WI38 (cell line): ENCODE measurements at regions not wholly inside any gene's neighbourhood (a gene's known extent, or its start where the extent isn't known, plus 50 kb on each side); places are given as distances from the start of the nearest gene placed in this dataset.

Experiments used
- H3K4me3 ChIP-seq: 2 replicates; pipeline ENCODE4 v1.5.1; 2011; ENCODE audit warnings: low read depth, mild to moderate bottlenecking, control low read depth, low read length
- TF ChIP-seq, protein P1 (sequence below): IDR thresholded peaks from 2 replicates; pipeline ENCODE4 v1.5.1; 2012; ENCODE audit warnings: low read depth, mild to moderate bottlenecking, control low read depth, low read length

DNA sequence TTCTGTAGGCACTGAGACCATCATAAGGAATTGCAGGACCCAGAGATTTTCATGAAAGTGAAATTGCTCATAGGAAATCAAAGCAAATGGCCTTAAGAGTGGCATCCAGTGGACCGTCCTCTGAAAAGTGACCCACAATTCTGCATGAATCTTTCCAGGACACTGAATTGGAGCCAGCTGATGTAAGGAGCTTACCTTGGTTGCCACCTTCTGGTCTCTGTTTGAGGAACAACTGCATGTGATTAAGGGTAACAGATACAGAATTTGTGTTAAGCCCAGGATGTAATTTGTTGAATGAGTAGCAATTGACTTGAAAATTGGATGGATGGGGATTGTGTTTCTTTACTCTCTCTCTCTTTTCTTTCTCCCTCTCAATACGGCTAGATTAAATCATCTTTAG, 49.9 kb upstream of the GAS1 start:
- TF ChIP-seq, protein P1, sequence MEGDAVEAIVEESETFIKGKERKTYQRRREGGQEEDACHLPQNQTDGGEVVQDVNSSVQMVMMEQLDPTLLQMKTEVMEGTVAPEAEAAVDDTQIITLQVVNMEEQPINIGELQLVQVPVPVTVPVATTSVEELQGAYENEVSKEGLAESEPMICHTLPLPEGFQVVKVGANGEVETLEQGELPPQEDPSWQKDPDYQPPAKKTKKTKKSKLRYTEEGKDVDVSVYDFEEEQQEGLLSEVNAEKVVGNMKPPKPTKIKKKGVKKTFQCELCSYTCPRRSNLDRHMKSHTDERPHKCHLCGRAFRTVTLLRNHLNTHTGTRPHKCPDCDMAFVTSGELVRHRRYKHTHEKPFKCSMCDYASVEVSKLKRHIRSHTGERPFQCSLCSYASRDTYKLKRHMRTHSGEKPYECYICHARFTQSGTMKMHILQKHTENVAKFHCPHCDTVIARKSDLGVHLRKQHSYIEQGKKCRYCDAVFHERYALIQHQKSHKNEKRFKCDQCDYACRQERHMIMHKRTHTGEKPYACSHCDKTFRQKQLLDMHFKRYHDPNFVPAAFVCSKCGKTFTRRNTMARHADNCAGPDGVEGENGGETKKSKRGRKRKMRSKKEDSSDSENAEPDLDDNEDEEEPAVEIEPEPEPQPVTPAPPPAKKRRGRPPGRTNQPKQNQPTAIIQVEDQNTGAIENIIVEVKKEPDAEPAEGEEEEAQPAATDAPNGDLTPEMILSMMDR: no peak
- H3K4me3 ChIP-seq: no peak overlapping the region

GRCh38 chr9:86997951-86998350, 50.6 kb upstream of the GAS1 start:
- TF ChIP-seq, protein P1: no peak
- H3K4me3 ChIP-seq: no peak overlapping the region

DNA sequence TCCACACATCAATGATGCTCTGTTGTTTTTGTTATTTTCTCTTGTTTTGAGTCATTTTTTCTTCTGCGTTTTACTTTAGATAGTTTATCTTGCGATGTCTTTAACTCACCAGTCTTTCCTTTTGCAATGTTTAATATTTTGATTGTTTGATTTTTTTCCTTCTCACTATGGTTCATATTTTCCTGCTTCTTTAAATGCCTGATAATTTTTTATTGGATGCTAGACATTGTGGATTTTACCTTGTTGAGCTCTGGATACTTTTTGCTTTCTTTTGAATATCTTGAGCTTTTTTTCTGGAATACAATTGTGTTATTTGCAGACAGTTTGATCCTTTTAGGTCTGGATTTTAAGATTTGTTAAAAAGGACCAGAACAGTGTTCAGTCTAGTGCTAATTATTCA, 55.2 kb upstream of the GAS1 start:
- TF ChIP-seq, protein P1: no peak
- no peak overlapping the region for H3K4me3 ChIP-seq

DNA sequence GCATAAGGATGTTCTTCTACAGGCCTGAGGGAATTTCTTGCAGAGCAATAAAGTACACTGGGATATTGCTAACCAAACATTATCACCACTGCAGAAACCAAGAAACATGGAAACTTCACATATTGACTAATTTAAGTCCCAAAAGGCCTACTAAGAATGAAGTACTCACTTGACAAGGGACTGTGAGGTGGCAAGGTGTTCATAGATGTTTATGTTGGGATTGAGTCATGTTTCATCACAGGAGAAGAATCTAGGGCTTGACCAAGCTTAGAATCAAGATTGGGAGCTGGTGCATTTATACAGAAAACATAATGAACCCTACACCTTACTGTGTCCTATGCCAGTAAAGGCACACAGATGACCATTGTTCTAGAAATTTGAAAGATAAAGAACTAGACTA, 56.7 kb upstream of the GAS1 start:
- TF ChIP-seq, protein P1: no peak
- H3K4me3 ChIP-seq: no peak overlapping the region

GRCh38 chr9:87006956-87007355, 59.6 kb upstream of the GAS1 start:
- TF ChIP-seq, protein P1: no peak
- H3K4me3 ChIP-seq: no peak overlapping the region

DNA sequence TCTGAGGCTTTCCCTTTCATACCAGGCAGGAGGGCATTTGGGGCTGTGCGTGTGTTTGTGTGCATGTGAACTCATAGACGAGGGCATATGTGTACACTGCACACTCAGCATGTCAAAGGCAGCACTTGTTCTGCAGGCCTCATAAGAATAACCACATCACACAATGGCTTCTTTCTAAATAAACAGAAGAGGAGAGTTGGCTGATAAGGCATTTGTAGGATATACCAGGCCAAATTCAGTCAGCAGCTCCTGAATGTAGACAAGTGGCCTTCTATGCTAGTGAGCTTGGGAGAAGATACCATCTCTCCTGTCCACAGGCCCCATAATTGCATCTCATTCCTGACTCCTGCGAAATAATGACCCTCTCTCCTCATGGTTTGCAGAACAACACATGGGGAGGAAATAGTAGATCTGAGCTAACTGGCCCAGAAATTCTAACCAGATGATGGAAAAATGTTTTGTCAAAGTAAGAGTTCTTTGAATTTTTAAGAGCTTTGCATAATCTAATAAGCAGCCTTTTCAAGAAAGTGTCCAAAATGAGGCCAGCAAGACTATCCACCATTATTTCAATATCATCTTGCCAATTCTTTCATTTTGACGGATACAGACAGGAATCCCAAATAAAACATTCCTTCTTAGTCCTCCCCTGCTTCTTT, 60.5 kb upstream of the GAS1 start:
- TF ChIP-seq, protein P1: no peak
- H3K4me3 ChIP-seq: no peak overlapping the region

GRCh38 chr9:87008667-87009066, 61.4 kb upstream of the GAS1 start:
- TF ChIP-seq, protein P1: no peak
- H3K4me3 ChIP-seq: no peak overlapping the region
